MV-4-11 (cell line): ENCODE measurements at regions not wholly inside any gene's neighbourhood (a gene's known extent, or its start where the extent isn't known, plus 50 kb on each side); places are given as distances from the start of the nearest gene placed in this dataset.
"Not testable (repeated sequence)": the region's sequence is repeated elsewhere in the genome, so short reads cannot be mapped to it uniquely, and the experiment has no call there.

Experiments used
- DNase-seq: peaks from one replicate; lab custom pipeline; 2025; lab: John Stamatoyannopoulos, UW

- DNase-seq: no peak
Observed at GRCh38 chr2:176569574-176569973, 300.3 kb downstream of the MTX2 start.

GRCh38 chr2:176573612-176574483 lies 304.6 kb downstream of the MTX2 start:
- no peak for DNase-seq

- no peak for DNase-seq
Observed at GRCh38 chr2:176574484-176575236, 305.4 kb downstream of the MTX2 start.

- no peak for DNase-seq
Observed at GRCh38 chr2:176575237-176575744, 306.0 kb downstream of the MTX2 start.

- DNase-seq: no peak
Observed at GRCh38 chr2:176577054-176577453, 307.8 kb downstream of the MTX2 start.

GRCh38 chr2:176578292-176578691 lies 309.1 kb downstream of the MTX2 start:
- not testable (repeated sequence) for DNase-seq

GRCh38 chr2:176579608-176580007 lies 310.4 kb downstream of the MTX2 start:
- DNase-seq: no peak

- no peak for DNase-seq
Observed at GRCh38 chr2:176581557-176582165, 312.4 kb downstream of the MTX2 start.

GRCh38 chr2:176582176-176582575 lies 312.9 kb downstream of the MTX2 start:
- no peak for DNase-seq

- DNase-seq: no peak
Observed at GRCh38 chr2:176582990-176583481, 313.8 kb downstream of the MTX2 start.

- DNase-seq: no peak
Observed at GRCh38 chr2:176583607-176584006, 314.4 kb downstream of the MTX2 start.

GRCh38 chr2:176584333-176584732 lies 315.1 kb downstream of the MTX2 start:
- no peak for DNase-seq

GRCh38 chr2:176585291-176585690 lies 316.0 kb downstream of the MTX2 start:
- no peak for DNase-seq

- no peak for DNase-seq
Observed at GRCh38 chr2:176585791-176586190, 316.5 kb downstream of the MTX2 start.

GRCh38 chr2:176589287-176589686 lies 320.0 kb downstream of the MTX2 start:
- no peak for DNase-seq

GRCh38 chr2:176589825-176590440 lies 320.7 kb downstream of the MTX2 start:
- no peak for DNase-seq

- no peak for DNase-seq
Observed at GRCh38 chr2:176592216-176592615, 323.0 kb downstream of the MTX2 start.

- DNase-seq: no peak
Observed at GRCh38 chr2:176595986-176596385, 326.7 kb downstream of the MTX2 start.

- no peak for DNase-seq
Observed at GRCh38 chr2:176597916-176598315, 328.7 kb downstream of the MTX2 start.

GRCh38 chr2:176598351-176598750 lies 329.1 kb downstream of the MTX2 start:
- no peak for DNase-seq

GRCh38 chr2:176599796-176600485 lies 330.7 kb downstream of the MTX2 start:
- DNase-seq: no peak
